Thoracic aorta (tissue), 2 donors: ENCODE measurements at regions not wholly inside any gene's neighbourhood (a gene's known extent, or its start where the extent isn't known, plus 50 kb on each side); places are given as distances from the start of the nearest gene placed in this dataset.

Experiments used
- ATAC-seq: fragments of 150-250 bp; one replicate; pipeline ENCODE4 v1.8.0; 2017; ENCODE audit warnings: low read depth; ENCODE audit not compliant: insufficient number of reproducible peaks, low FRiP score
- DNase-seq: peaks from one replicate; pipeline ENCODE4 v3.0.0-alpha.2; 2020; ENCODE audit warnings: low spot score
- H3K27ac ChIP-seq, 2 donors: fragments of 200-600 bp; sonication (generic); 1 replicate in 1 of 2; 2 replicates in 1 of 2; pipeline ENCODE4 v1.5.1; 2016; ENCODE audit warnings: mild to moderate bottlenecking in 2 of 2, moderate library complexity in 2 of 2
- H3K27me3 ChIP-seq: fragments of 200-600 bp; sonication (generic); replicated peaks from 2 replicates; pipeline ENCODE4 v1.6.0; 2016; ENCODE audit warnings: mild to moderate bottlenecking; ENCODE audit not compliant: insufficient read depth
- H3K36me3 ChIP-seq: fragments of 200-600 bp; sonication (generic); one replicate; pipeline ENCODE4 v1.5.1; 2016
- H3K4me1 ChIP-seq, 2 donors: fragments of 200-600 bp; sonication (generic); 1 replicate in 1 of 2; 2 replicates in 1 of 2; pipeline versions ENCODE4 v1.5.1 to v1.6.0; 2016; ENCODE audit warnings: low read depth in 2 of 2, mild to moderate bottlenecking in 1 of 2; ENCODE audit not compliant: control insufficient read depth in 1 of 2
- H3K4me3 ChIP-seq: fragments of 200-600 bp; sonication (generic); 2 replicates; pipeline ENCODE4 v1.5.1; 2016; ENCODE audit warnings: mild to moderate bottlenecking
- H3K9me3 ChIP-seq: fragments of 200-600 bp; sonication (generic); 2 replicates; pipeline ENCODE4 v1.5.1; 2016
- TF ChIP-seq, protein P1 (sequence below): fragments of 200-600 bp; sonication (generic); IDR thresholded peaks from one replicate; pipeline ENCODE4 v1.5.1; 2019; ENCODE audit warnings: antibody characterized with exemption

DNA sequence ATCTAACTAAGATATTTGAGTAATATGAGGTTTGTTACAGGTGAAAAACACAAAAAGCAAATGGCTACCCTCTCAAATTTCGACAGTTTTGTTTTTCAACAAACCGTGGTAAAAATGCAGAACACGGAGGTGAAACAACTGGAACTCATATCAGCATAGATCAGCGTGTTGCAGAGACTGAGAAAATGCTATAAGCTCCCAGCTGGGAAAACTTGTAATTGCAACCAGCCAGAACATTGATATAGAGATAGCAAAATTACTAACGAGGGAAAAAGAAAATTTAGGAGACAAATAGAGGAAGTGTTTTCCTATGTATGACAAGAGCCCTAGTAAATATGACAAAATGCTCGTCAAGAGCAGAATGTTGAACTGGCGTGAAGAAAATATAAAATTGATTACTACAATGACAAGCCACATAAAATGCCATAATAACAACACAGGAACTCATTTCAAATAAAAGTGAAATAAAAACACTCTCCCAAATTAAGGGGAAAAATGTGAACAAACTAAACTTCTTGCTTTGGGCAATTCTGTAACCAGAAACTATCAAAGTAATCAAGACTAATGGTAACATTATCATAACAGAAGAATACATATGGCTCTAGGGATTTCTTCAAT, 1989.8 kb downstream of the EFNA5 start:
- H3K9me3 ChIP-seq = no peaks in the 10 kb centered on the region
- H3K36me3 ChIP-seq = no peaks in the 10 kb centered on the region
- ATAC-seq (no peak), DNase-seq (no peak)
- no peaks in the 10 kb centered on the region for H3K27me3 ChIP-seq
- H3K4me3 ChIP-seq = no peak overlapping the region
- H3K4me1 ChIP-seq = peaks cover 0 to 5% of the 10 kb centered on the region in 2 donors
- TF ChIP-seq, protein P1, sequence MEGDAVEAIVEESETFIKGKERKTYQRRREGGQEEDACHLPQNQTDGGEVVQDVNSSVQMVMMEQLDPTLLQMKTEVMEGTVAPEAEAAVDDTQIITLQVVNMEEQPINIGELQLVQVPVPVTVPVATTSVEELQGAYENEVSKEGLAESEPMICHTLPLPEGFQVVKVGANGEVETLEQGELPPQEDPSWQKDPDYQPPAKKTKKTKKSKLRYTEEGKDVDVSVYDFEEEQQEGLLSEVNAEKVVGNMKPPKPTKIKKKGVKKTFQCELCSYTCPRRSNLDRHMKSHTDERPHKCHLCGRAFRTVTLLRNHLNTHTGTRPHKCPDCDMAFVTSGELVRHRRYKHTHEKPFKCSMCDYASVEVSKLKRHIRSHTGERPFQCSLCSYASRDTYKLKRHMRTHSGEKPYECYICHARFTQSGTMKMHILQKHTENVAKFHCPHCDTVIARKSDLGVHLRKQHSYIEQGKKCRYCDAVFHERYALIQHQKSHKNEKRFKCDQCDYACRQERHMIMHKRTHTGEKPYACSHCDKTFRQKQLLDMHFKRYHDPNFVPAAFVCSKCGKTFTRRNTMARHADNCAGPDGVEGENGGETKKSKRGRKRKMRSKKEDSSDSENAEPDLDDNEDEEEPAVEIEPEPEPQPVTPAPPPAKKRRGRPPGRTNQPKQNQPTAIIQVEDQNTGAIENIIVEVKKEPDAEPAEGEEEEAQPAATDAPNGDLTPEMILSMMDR = no peak
- no peak overlapping the region for H3K27ac ChIP-seq

DNA sequence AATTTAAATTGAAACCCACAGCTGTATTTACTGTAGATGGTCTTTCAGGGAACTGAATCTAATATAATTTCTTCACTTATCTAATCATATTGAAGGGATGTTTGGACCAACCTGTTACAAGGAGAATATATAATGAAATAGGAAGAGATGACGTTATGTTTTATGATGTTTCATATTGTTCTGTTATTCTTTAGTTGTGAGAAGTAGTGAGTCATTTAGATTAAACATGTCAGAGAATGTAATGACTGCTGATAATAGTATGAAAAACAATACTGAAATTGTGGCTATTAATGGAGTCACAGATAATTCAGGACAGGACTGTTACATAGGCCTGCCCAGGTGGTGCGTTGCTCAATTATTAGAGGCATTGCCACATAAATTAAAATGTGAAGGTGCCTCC, 1993.4 kb downstream of the EFNA5 start:
- ATAC-seq (no peak), DNase-seq (no peak)
- Histone ChIP-seq H3K9me3 (no peaks in the 10 kb centered on the region), H3K27ac (no peak overlapping the region), H3K4me3 (no peak overlapping the region), H3K4me1 (no peaks in the 10 kb centered on the region), H3K27me3 (no peaks in the 10 kb centered on the region), H3K36me3 (no peaks in the 10 kb centered on the region)
- TF ChIP-seq, protein P1 = no peak

DNA sequence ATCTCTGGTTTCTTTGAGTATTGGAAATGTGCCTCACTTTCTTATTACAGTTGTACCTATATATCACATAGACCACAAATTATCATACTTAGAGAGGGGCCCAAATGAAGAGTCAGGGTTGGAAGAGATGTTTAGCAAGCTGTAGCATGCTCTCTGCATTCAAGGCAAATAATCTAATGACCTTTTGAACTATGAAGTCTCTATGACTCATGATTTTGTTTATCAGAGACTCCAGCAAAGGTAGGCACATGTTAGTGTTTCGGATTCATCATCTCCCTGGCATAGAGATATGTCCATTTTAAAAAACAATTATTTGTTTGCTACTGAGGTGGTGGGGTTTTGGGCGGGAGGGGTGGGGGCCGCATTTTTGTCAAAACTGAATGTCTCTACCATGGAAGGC, 2000.1 kb downstream of the EFNA5 start:
- Histone ChIP-seq H3K4me3 (no peak overlapping the region), H3K4me1 (no peaks in the 10 kb centered on the region), H3K27me3 (no peaks in the 10 kb centered on the region), H3K27ac (no peak overlapping the region), H3K9me3 (no peaks in the 10 kb centered on the region), H3K36me3 (no peaks in the 10 kb centered on the region)
- ATAC-seq = no peak
- TF ChIP-seq, protein P1 = no peak
- DNase-seq = no peak

DNA sequence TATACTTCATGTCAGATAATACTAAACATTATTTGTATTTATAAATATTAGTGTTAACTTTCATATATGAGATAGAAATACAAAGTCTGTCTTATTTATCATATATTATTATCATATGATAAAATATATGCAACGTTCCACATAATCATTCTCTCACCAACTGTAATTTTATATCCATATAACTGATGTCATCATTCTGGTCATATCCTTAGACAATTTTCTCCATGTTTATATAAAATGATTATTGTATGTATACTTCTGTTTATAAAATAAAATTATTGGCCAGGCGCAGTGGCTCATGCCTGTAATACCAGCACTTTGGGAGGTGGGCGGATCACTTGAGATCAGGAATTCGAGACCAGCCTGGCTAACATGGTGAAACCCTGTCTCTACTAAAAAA, 2007.1 kb downstream of the EFNA5 start:
- DNase-seq (no peak), ATAC-seq (no peak)
- H3K27ac ChIP-seq = no peak overlapping the region
- TF ChIP-seq, protein P1 = no peak
- no peaks in the 10 kb centered on the region for H3K27me3 ChIP-seq
- H3K4me3 ChIP-seq = no peak overlapping the region
- no peaks in the 10 kb centered on the region for H3K36me3 ChIP-seq
- H3K4me1 ChIP-seq = no peaks in the 10 kb centered on the region
- H3K9me3 ChIP-seq = no peaks in the 10 kb centered on the region

DNA sequence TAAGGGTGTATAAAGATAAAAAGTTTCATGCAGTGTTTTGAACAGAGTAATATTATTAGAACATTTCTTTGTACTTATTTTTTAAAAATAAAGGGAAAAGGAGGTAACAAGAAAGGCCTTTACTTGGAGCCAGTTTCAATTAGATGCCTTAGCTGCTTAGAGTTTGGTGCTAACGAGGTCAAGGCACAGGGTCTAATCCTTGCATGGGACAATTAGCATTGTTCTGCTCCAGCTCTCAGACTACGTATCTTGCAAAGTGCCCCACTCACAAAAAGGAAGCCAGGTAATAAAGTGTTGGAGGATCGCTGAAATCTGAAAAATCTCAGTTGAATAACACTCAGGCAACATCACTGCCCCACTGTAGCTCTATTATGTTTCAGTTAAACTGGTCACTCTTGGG, 2011.3 kb downstream of the EFNA5 start:
- no peak for ATAC-seq
- Histone ChIP-seq H3K27me3 (no peaks in the 10 kb centered on the region), H3K36me3 (no peaks in the 10 kb centered on the region), H3K9me3 (no peaks in the 10 kb centered on the region), H3K4me3 (no peak overlapping the region), H3K27ac (no peak overlapping the region), H3K4me1 (no peaks in the 10 kb centered on the region)
- TF ChIP-seq, protein P1 = no peak
- no peak for DNase-seq
